ENCODE measurements at regions not wholly inside any gene's neighbourhood (a gene's known extent, or its start where the extent isn't known, plus 50 kb on each side); places are given as distances from the start of the nearest gene placed in this dataset.

- TF ChIP-seq CTCF (conservative IDR thresholded peaks at IDR 0.05; ENCODE audit: low read depth, low read length) (no peak), EZH2phosphoT487 (IDR thresholded peaks at IDR 0.05; ENCODE audit: borderline replicate concordance, low read length) (no peak)
Measured at GRCh38 chr14:40292664-40293063, 860.4 kb upstream of the FBXO33 start.
